Prostate gland (tissue), 2 donors: ENCODE measurements at regions not wholly inside any gene's neighbourhood (a gene's known extent, or its start where the extent isn't known, plus 50 kb on each side); places are given as distances from the start of the nearest gene placed in this dataset.
"Not testable (repeated sequence)": the region's sequence is repeated elsewhere in the genome, so short reads cannot be mapped to it uniquely, and the experiment has no call there.

Experiments used
- DNase-seq: peaks from one replicate; pipeline ENCODE4 v3.0.0-alpha.2; 2019; ENCODE audit warnings: low spot score
- H3K27ac ChIP-seq, 2 donors: fragments of 200-600 bp; sonication (generic); 2 replicates each; pipeline ENCODE4 v1.5.1; 2017 to 2019
- H3K27me3 ChIP-seq: fragments of 200-600 bp; sonication (generic); replicated peaks from 2 replicates; pipeline ENCODE4 v1.5.1; 2019; ENCODE audit not compliant: insufficient read depth
- H3K36me3 ChIP-seq, 2 donors: fragments of 200-600 bp; sonication (generic); 1 replicate in 1 of 2; 2 replicates in 1 of 2; pipeline versions ENCODE4 v1.5.1 to v1.8.1; 2017 to 2019
- H3K4me1 ChIP-seq: fragments of 200-600 bp; sonication (generic); replicated peaks from 2 replicates; pipeline ENCODE4 v1.5.1; 2019
- H3K4me3 ChIP-seq, 2 donors: fragments of 200-600 bp; sonication (generic); 2 replicates each; pipeline ENCODE4 v1.5.1; 2017 to 2019
- H3K9me3 ChIP-seq: fragments of 200-600 bp; sonication (generic); 2 replicates; pipeline ENCODE4 v1.5.1; 2017
- CTCF ChIP-seq, 4 experiments: fragments of 200-600 bp in 2 of 4; fragments of 450-650 bp in 2 of 4; sonication (generic) in 2 of 4; IDR thresholded peaks; 1 replicate in 3 of 4; 2 replicates in 1 of 4; pipeline ENCODE4 v1.5.1; 2016 to 2019; ENCODE audit warnings: antibody characterized with exemption in 4 of 4, mild to moderate bottlenecking in 2 of 4, moderate library complexity in 2 of 4
- POLR2A ChIP-seq: fragments of 450-650 bp; IDR thresholded peaks from one replicate; pipeline ENCODE4 v1.6.1; 2016; ENCODE audit warnings: antibody characterized with exemption, mild to moderate bottlenecking
- POLR2AphosphoS5 ChIP-seq: sonication (generic); formaldehyde crosslinking; IDR thresholded peaks from one replicate; pipeline ENCODE4 v1.6.1; 2017; ENCODE audit warnings: antibody characterized with exemption
- WGBS: methylation state at CpG from one replicate; pipeline ENCODE4 v1.1.5; 2018; 5-methylcytosine and 5-hydroxymethylcytosine counted together
- intact Hi-C: fragments of 100-400 bp; cut with DNase I; formaldehyde crosslinking; loops from one replicate; pipeline ENCODE4 v1.14.2; 2022

- WGBS = 72% methylated on average over 8 of the region's 8 CpGs
- intact Hi-C loops = no loop called here
- H3K27ac ChIP-seq = no peak overlapping the region
Observed at GRCh38 chr12:9340422-9341259, 132.4 kb upstream of the PZP start.

GRCh38 chr12:9337656-9338055, 129.5 kb upstream of the PZP start:
- Histone ChIP-seq H3K9me3 (no peaks in the 10 kb centered on the region), H3K27me3 (no peaks in the 10 kb centered on the region), H3K36me3 (no peaks in the 10 kb centered on the region), H3K27ac (no peak overlapping the region), H3K4me3 (no peak overlapping the region), H3K4me1 (no peaks in the 10 kb centered on the region)
- TF ChIP-seq POLR2AphosphoS5 (no peak), CTCF (IDR thresholded peaks at IDR 0.05) (no peak), POLR2A (no peak)
- intact Hi-C loops = loop anchor here (10.0 kb wide), 1 partner anchor 317 kb away; no protein-coding TSS in a partner anchor
- DNase-seq = no peak

More at GRCh38 chr12:9340422-9341259, 132.4 kb upstream of the PZP start:
- TF ChIP-seq POLR2A (no peak), POLR2AphosphoS5 (no peak), CTCF (IDR thresholded peaks at IDR 0.05) (no peak)
- H3K4me1 ChIP-seq = no peaks in the 10 kb centered on the region
- no peaks in the 10 kb centered on the region for H3K9me3 ChIP-seq
- no peaks in the 10 kb centered on the region for H3K27me3 ChIP-seq
- no peak overlapping the region for H3K4me3 ChIP-seq
- no peak for DNase-seq
- no peaks in the 10 kb centered on the region for H3K36me3 ChIP-seq

GRCh38 chr12:9336375-9337011, 128.3 kb upstream of the PZP start:
- H3K4me3 ChIP-seq, H3K4me1 ChIP-seq, H3K27me3 ChIP-seq, DNase-seq, H3K36me3 ChIP-seq, H3K9me3 ChIP-seq, H3K27ac ChIP-seq: not testable (repeated sequence)
- WGBS = 94% methylated on average over 7 of the region's 7 CpGs
- intact Hi-C loops = loop anchor here (10.0 kb wide), 1 partner anchor 318 kb away; no protein-coding TSS in a partner anchor

GRCh38 chr12:9335867-9336266, 127.7 kb upstream of the PZP start:
- TF ChIP-seq POLR2AphosphoS5 (no peak), CTCF (IDR thresholded peaks at IDR 0.05) (no peak), POLR2A (no peak)
- no peak overlapping the region for H3K27ac ChIP-seq
- 78% methylated on average over 5 of the region's 5 CpGs for WGBS
- DNase-seq = no peak
- no peaks in the 10 kb centered on the region for H3K9me3 ChIP-seq
- intact Hi-C loops = loop anchor here (10.0 kb wide), 1 partner anchor 319 kb away; no protein-coding TSS in a partner anchor
- H3K36me3 ChIP-seq = no peaks in the 10 kb centered on the region
- no peaks in the 10 kb centered on the region for H3K27me3 ChIP-seq
- no peaks in the 10 kb centered on the region for H3K4me1 ChIP-seq
- no peak overlapping the region for H3K4me3 ChIP-seq

- intact Hi-C loops = loop anchor here (5.0 to 10.0 kb wide), 3 partner anchors 132 to 372 kb away; no protein-coding TSS in a partner anchor
- Histone ChIP-seq H3K27ac (no peak overlapping the region), H3K4me3 (no peak overlapping the region), H3K4me1 (no peaks in the 10 kb centered on the region), H3K36me3 (no peaks in the 10 kb centered on the region), H3K9me3 (no peaks in the 10 kb centered on the region), H3K27me3 (no peaks in the 10 kb centered on the region)
- 81% methylated on average over 5 of the region's 5 CpGs for WGBS
- no peak for TF ChIP-seq POLR2AphosphoS5
- no peak for TF ChIP-seq POLR2A
- TF ChIP-seq CTCF (IDR thresholded peaks at IDR 0.05) = no peak
- DNase-seq = no peak
Observed at GRCh38 chr12:9334964-9335363, 126.8 kb upstream of the PZP start.
